IPS DF 19.7 (cell line): ENCODE measurements at regions not wholly inside any gene's neighbourhood (a gene's known extent, or its start where the extent isn't known, plus 50 kb on each side); places are given as distances from the start of the nearest gene placed in this dataset.

Experiments
- DNase-seq: peaks from one replicate; pipeline ENCODE4 v3.0.0-alpha.2; 2013; ENCODE audit warnings: low read depth, low spot score

DNA sequence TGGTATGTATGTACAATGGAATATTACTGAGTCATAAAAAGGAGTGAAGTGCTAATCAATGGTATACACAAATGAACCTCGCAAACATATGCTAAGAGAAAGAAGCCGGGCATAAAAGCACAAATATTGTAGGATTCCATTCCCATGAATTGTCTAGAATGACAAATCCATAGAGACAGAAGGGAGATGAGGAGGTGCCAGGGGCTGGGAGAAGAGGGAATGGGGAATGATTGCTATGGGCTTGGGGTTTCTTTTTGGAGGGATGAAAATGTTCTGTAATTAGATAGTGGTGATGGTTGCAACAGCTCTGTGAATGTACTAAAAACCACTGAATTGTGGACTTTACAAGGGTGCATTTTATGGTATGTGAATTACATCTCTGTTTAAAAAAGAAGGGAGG is 73.5 kb downstream of the GLI2 start:
- no peak for DNase-seq

DNA sequence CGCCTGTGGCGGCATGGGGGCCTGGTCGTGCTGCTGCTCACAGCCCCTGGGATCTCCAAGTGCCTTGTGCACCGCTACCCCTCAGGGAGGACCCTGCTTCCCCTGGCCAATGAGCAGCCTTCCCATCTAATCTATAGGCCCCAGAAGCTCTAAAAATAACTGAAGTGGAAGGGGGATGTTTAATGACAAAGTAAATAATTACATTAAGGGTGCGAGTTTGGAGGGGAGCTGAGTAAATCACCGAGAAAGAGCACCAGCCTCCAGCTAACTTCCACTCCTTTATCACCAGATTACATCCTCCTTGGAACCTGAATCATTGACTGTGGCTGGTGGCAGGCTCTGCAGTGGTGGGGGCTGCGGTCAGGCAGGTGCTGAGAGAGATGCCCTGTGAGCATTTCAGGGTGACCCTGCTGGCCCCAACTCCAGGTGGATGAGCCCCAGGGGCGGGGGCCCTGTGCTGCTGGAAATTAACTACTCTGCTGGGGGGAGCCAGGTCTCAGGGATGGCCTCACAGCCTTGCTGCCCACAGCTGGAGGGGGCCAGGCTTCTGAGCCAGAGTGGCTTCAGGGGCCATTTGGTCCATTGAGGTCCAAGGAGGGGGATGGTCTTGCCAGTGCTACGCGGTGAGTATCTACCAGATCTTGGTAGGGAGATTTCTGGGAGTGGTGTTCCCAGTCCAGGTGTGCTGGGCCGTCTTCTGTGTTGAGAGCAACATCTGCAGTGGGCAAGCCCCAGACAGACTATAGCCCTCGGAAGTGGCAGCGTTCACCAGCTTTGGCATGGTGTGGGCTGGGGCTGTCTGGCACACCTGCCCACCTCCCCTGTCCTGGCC is 74.2 kb downstream of the GLI2 start:
- no peak for DNase-seq

DNA sequence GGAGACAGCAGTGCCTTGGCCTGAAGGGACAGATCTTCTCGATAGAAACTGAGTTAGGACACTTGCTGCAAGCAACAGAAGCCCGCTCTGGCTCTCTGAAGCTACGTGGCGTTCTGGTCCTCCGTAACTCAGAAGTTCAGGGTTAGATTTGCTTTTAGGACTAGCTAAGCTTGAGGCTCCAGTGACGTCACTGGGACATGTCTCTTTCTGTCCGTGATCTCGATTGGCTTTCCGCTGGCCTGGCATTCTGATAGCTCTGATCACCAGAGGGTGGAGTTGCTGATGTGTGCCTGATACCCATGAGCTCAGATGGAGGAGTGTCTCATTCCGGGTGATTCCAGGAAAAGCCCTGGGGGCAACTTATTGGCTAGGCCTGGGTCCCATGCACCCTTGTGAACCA is 75.0 kb downstream of the GLI2 start:
- no peak for DNase-seq

DNA sequence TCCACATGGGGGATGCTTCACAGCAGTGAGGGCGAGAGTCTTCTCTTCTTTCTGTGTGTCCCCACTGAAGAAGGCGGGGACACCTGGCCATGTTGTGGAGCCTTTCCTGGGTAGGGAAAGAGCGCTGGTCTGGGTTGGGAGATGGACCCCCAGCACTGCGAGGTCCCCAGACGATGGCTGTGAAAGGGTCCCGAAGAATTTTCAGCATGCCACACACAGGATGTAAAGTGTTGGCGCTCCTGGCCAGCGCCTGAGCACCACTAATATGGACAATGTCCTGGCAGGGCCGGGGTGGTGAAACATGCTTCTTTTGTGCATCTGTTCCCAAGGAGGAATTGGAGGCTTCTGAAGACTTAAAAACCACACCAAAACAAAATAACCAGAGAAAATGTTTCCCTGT is 77.2 kb downstream of the GLI2 start:
- DNase-seq: no peak

DNA sequence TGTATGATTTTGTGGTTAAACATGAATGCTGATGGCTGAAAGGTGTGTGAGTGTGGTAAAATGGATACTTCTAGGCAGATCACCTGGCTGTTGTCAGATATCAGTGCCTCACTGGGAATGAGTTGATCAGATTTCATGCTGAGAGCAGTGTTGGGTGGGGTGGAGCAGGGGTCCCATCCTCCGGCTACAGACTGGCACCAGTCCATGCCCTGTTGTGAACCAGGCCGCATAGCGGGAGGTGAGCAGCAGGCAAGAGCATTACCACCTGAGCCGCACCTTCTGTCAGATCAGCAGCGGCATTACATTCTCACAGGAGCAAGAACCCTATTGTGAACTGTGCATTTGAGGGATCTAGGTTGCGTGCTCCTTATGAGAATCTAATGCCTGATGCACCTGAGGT is 78.7 kb downstream of the GLI2 start:
- DNase-seq: no peak

DNA sequence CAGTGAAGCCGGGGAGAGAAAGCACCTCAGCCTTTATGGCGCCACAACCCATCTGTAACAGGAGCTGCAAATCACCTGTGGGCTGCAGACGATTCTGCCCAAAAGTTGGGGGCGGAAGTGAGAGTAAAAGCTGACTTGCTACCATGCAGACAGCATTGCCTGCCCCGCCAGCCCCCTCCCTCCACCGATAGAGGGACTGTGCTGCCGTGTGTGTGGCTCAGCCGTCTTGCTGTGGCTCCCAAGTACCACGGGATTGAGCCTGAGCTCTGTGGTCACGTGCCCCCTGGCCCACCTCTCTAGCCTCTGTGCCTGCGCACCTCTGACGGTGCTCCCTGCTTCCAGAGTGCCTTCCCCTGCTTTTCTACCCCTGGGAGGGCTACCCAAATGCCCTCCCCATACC is 79.6 kb downstream of the GLI2 start:
- no peak for DNase-seq

DNA sequence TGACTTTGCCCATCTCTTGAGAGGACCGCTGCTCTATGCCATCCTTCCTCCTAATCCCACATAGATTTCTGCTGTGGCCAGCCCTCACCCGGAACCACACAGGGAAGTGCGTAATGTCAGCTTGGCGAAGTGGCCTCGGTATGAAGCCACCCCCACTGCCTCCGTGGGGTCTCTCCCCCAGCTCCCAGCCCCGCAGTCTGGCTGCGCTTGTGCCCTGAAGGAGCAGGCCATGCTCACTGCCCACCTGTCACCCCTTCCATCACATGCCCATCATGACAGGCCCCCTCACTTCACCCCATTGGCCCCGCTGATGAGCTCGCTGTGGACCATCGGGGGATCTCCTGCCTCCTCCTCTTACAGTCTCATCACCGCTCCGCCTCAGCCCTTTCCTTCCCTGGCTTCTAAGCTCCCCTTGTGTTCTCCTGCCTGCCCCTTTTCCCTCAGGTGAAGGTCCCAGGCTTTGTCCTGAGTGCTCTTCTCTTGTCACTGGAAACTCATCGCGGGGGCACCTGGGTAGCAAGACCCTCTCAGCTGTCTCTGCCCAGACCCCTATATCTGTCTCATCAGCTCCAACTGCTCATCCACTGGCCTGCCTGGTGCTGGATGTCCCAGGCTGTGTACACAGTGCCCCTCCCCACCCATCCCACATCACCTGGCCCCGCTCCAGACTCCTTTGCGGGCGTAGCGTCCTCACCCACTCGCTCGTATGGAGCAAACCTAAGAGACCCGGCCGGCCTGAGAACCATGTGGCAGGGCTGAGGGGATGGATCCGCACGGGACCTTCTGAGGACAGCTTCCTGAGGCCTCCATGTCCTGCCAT is 81.7 kb downstream of the GLI2 start:
- DNase-seq: no peak

DNA sequence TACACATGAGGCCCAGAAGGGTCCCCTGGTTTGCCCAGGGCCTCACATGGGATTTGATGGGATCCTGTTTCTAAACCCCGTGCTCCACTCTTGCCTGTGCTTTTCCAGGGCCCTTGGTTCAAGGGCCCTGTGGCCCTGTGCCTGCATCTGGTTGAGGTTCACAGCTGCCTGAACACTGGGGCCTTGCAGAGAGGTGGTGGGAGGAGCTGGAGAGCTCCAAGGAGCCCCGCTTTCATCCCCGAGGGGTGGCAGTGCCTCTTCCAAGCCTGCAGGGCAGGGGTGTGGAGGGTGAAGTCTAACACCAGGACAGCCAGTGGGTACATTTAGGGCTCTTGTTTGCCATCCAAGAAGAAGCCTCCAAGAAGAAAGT is 82.3 kb downstream of the GLI2 start:
- DNase-seq: no peak

DNA sequence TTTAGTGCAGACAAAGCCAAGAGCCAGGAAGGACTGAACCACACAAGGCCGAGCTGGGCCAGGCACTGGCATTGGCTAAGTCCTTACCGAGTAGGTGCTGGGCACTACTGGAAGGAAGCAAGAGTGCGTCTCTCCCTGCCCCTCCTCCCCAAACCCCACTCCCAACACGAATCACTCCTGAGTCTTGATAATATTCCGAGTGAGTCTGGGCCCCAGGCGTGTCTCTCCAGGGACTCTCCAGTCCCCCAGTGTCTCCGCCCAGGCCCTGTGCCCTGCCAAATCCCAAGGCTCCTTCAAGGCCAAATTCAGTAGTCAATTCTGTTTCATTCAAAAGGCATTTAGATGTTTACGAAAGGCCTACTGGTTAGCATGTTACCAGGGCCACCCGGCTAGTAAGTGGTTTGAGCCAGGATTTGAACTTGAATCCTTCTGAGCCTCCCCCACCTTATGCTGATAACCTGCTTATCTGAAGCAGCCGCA is 82.8 kb downstream of the GLI2 start:
- DNase-seq: no peak

DNA sequence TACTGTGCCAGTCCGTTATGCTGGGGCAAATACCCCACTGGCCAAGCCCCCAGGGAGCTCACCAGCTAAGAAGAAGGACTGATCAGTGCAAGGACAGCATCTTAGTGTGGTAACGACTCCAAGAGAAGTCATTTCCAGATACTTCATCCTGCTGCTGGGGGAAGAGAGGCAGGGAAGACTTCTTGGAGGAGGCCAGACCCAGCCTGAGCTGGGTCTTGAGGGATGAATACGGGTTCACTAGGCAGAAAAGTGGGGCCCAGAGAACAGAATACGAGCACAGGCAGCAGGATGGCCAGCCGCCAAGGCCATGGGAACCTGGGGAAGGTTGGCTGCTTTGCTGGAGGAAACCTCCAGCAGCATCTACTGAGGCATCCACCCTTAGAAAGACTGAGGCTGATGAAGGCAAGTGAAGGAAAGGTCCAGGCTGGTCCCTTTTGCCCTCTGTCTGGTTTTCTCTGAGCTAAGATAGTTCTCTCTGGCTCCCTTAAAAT is 84.1 kb downstream of the GLI2 start:
- DNase-seq: no peak

DNA sequence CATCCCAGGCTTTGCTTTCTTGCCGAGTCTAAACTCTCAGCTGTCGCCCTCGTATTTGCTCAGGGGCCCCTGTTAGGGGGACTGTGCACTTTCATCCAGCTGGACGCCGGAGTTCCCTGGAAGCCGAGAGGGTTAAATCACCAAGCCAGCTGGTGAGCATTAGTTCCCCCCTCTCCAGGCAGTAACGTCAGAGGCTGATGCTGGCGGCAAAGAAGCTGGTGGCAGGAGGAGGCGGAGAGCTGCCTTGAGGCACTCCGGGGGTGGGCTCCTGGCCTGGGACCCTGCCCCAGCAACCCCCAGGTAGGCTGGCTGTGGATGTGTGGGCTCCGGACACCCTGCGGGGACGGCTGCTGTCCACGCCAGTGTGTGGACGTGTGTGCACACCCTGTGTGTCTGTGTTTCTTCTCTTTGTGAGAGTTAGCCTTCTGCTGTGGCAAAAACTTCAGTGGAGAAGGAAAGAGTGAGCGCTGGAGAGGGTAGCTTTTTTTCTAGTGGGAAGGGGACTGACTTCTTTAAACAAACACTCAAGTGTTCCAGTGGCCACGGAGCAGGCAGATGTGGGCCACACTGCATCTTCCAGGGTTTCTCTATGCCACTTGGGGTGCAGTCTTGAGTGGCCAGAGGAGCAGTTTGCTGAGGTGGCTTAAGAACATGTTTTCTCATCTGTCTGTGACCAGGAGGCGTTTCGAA is 84.7 kb downstream of the GLI2 start:
- DNase-seq: no peak

DNA sequence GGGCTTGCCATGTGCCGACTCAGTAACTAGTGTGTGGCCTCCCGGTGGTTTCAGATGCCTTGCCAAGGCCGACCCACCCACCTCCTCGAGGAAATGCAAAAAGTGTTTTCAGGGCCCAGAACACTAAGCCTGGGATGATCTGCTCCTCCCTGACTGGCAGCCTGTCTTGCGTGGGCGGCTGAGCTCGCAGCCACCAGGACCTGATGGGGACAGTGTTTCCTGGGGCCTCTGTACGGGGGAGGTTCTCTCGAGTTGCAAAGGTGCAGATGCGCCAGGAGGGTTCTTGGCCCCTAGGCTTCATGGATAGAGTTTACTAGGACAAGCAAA is 85.2 kb downstream of the GLI2 start:
- no peak for DNase-seq

DNA sequence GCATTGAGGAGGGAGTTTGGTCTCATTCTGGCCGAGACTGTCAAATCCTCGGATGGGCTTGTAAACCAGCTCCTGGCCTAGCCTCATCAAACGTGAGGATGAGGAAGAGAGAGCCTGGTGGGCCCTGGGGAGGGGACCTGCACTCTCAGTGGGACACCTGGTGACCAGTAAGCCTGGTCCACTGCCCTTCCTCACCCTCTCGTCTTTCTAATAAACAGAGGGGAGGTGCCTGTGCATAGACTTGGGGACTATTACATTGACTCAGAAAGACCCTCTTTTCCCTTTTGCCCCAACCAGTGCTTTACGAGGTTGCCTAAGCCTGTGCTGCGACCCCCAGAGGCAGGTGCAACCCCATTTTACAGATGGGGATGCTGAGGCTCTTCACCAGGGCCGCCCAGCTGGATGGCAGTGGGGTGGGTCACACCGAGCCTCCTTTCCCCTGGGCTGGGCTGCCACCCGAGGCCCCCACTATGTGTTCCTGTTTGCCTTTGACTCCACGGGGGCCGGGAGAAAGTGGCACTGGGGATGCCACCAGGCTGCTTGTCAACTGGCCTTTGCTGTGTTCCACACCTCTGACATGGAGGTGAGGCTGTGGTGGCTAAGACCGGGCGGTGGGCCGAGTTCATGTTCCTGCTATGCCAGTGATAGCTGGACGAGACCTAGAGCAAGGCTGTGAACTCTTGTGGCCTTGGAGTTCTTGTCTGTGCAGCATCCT is 85.9 kb downstream of the GLI2 start:
- no peak for DNase-seq

DNA sequence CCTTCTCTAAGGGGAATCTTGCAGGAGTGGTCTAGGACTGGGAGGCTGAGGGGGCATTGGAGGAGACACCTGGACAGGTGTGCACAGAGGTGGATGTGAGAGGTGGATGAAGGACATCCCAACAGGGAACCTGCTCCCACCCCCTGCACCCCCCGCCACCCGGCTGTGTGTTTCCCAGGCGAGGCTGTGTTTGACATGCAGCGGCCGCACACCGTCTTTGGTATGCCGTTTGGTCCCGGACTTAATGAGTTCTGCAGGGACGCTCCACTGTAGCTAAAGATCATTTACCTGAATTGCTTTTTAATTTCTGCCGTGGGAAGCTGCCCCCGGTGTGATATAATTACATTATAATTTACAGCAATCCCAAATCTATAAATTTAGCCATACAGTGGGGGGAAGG is 87.3 kb downstream of the GLI2 start:
- no peak for DNase-seq

DNA sequence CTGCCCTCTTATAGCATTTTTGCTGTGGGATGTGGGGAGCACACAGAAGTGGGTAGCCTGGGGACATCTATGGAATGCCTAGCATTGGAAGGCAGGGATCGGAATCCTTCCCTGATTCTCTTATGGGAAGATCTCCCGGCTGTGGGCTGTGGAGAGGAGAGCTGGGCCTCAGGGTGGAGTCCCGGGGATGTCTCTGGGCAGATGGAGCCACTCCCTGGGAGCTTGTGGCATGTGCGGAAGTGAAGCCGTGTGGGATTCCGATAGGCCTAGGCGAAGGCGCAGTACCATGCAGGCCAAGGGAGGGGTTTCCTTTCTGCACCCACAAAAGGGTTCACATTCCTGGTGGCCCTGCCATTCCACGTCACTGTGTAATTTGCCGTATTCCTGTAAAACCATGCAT is 87.9 kb downstream of the GLI2 start:
- DNase-seq: no peak

DNA sequence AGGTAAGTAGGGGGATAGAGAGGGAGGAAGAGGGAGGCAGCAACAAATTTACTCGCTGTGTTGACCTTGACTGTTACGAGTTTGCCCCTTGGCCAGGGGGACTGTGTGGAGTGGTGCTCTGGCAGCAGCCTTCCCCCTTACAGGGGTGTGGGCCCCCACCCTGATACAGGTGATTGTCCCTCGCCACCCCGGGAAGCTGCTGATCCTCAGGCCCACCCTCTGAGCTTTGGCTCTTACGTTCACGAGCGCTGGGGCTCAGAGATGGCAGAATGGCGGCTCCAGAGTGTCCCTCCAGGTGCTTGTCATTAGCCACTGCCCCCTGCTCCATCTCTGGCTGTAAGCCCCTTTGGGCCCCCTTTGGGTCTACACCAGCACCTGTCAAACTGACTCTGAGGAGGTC is 88.6 kb downstream of the GLI2 start:
- no peak for DNase-seq

DNA sequence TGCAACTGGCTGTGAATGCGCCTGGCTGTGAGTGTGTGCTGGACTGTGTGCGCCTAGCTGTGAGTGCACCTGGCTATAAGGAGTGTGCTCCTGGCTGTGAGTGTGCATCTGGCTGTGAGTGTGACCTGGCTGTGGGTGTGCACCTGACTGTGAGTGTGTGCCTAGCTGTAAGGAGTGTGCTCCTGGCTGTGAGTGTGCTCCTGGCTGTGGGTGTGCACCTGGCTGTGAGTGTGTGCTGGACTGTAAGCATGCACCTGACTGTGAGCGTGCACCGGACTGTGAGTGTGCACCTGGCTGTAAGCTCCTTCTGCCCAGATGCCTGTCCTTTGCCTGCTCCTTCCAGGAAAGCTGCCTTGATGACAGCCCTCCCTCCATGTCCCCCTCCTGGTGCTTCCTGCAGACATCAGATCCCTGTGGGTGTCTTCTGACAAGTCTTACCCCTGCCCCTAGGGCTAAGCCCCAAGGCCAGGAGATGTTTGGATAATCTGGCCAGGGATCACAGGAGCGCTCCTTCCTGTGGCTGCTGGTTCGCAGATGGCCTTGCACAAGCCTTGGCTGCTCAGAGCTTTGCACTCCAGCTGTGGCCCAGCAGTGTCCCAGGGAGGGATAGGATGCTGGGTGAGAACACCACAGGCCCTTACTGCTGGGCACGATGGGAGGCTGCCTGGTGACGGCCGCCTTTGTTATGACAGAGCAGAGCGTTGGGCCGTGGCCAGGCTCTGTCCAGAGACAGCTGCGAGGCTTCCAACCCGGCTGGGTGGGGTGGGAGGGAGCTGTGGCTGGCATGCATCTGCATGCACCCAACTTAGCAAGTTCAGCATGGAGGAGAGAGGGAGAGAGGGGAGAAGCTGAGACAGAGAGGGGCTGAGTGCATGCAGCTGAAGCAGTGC is 89.9 kb downstream of the GLI2 start:
- no peak for DNase-seq

DNA sequence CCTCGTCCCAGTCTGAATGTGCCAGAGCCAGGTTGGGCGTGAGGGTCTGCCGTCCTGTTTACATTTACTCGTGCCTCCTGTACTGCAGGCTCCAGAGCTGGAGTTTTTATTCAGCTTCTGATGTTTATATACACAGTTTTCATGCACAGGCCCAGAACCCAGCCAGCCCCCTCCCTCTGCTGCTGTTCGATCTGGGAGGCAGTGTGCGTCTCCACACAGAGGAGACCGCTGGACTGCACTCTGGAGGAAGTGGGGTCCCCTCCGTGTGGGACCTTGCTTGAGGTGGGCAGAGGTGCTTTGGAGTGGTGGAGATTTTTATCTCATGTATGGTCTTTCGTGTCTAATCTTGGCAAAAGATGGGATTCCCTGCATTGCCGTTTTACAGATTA is 90.6 kb downstream of the GLI2 start:
- DNase-seq: no peak

DNA sequence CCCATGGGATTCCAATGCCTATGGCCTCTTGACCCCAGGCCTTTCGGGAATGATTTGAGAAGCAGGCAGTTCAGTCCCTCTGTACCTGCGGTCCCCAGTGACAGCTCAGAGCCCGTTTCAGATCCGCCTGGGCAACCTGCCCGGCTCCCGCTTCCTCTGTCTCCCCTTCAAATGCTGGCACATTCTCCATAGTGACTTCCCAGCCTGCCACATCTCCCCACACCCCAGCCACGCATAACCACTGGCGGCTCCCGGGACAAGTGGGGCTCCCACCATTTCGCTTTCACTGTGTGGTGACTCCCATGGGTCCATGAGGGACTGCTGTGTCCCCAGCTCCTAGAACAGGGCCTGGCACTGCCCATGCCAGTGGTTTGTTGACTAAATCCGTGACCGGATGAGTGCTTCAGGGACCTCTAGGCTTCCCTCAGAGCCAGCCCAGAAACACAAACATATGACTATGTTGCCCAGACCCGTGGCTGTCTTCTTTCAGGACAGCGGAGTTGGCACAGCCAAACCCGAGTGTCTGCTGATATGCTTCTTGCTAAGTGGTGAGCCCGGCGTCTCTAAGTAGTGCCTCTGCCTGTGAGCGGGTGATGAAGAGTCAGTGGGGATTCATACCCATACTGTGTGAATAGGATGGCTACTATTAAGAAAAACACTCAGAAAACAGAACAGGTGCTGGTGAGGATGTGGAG is 91.2 kb downstream of the GLI2 start:
- DNase-seq: no peak

DNA sequence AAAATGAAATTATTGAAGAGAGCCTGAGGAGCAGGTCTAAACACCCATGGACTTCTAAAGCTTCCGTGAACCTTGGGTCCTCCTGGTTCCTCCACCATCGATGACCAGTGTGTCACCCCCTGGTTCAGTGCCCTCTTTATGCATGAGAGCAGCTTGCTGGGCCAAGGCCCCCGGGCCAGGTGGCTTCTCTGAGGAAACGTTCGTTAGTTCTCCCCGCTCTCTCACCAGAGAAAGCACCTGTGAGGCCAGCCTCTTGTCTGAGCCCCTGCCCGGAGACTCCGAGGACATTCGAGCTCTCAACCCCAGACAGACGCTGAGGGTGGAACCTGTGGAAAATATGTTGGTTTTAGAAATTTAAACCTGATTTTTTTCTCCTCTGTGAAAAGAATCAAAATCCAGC is 92.4 kb downstream of the GLI2 start:
- DNase-seq: no peak
